Inflammatory macrophage treated with lipopolysaccharide for 4 hours (primary cell): ENCODE measurements at regions not wholly inside any gene's neighbourhood (a gene's known extent, or its start where the extent isn't known, plus 50 kb on each side); places are given as distances from the start of the nearest gene placed in this dataset.
A peak's percentile ranks its signal among the peaks of the same experiment; 100 is the strongest.

Experiments used
- DNase-seq: peaks from one replicate; pipeline ENCODE4 v3.0.0-alpha.2; 2020

DNA sequence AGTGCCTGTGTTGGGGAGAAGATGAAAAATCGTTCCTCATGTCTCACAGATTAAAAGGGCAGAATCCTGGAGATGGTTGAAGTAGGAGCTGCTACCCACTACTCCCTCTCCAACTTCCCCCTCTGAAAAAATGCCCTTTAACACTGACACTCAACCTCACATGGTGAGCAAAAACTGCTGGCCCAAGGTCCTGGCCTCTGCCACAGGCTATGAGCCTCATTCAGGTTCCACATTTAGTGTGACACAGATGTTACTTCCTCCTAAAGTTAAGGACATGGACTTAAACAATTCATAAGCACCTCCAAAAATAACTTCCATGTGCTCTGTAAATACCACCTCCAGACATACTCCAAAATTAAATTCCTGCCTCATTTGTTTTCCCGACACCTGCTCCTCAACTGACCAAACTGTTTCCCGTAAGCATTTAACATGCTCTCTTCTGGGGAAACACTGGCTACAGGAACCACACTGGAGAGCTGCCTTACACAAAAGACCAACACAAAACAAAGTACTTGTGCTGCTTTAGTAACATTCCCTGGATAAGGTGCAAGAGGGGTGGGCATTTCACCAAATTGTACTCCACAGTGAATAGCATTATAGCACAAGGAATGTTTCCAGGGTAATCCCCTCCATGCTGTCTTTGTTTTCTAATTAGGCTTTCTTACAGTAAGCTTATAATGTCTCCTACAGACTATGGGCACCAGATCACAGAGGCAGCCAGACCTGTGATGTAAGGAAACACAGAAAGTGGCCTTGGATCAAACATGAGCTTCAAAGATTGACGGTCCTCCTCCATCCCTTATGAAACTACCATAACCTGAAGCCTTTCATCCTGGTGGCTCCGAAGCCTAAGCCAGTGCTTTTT is 57.0 kb downstream of the PHLDA1 start:
- peak; percentile 89 for DNase-seq

GRCh38 chr12:75971253-75971652 is 60.3 kb downstream of the PHLDA1 start:
- no peak for DNase-seq

GRCh38 chr12:75970310-75970709 is 61.3 kb downstream of the PHLDA1 start:
- DNase-seq, result peak; percentile 36

GRCh38 chr12:75969768-75970167 is 61.8 kb downstream of the PHLDA1 start:
- DNase-seq, result peak; percentile 88

DNA sequence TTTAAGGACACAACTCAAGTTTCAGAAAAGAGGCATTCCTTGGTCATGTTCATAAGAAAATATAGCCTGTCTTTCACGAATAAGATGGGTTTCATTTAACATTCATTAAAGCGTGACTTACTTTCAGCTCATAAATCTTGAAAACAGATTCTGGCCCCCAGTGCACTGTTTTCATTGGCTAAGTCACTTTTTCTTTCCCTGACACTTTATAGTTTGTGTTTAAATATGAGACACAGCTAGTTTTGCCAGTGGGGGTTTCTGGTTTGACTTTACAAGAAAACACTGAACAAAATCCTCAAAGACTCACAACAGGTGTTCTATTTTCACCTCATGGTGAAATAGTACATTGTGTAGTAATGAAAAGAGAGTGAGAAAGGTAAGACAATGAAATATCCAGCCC is 65.9 kb downstream of the PHLDA1 start:
- DNase-seq, result no peak

GRCh38 chr12:75964150-75964549 is 67.4 kb downstream of the PHLDA1 start:
- peak; percentile 91 for DNase-seq

GRCh38 chr12:75961878-75962277 is 69.7 kb downstream of the PHLDA1 start:
- no peak for DNase-seq

- no peak for DNase-seq
These were observed 70.5 kb downstream of the PHLDA1 start for GRCh38 chr12:75960954-75961661.

DNA sequence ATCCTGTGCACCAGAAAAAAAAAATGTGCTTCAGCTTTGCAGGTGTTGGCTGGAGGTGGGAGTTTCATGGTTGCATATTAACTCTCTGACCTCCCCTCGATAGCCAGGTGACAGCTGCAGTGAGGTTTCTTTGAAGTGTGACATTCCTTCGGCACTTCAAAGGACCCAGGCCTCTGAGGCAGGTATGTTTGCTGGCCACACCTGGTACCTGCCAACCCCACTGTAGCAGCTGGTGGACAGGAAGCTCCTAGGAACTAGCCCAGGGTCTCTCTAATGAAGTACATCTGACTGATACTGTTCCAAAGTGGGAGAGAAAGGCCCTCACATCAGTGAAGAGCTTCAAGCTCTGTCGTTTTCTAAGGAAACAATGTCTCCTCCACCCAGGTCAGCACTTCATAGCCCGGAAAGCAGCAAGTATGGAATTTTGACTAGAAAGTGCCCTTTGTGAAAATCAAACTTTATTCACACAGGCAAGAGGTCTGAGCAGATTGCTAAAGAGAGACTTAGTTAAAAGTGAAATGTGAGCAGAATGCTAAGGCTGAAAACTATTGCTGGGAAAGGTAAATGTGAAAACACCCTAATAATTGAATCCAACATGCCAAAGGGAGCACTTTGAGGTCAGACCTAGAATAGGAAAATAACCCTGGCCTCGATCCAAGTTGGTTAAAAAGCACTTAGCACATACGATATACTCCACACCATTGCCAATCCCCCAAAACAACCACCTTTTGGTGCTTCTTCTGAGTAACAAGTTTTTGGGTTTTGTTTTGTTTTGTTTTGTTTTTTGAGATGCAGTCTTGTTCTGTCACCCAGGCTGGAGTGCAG is 71.3 kb downstream of the PHLDA1 start:
- no peak for DNase-seq

DNA sequence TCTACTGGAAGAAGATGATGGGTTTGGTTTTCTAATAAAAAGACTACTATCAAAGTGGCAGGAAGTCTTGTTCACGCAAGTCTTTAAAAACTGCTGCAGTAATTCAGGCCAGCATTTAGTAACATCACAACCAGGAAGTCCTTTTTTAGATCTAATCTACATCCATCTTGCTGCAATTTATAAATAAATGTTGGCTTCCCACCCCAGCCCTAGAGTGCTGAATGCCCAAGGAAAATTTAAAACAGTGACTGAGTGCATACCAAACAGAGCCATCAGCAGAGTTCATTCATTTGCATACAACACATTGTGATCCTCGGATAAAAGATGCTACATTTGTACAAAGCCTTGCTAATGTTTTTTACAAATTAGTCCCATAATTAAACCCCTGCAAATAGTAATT is 72.1 kb downstream of the PHLDA1 start:
- no peak for DNase-seq

GRCh38 chr12:75959060-75959459 is 72.5 kb downstream of the PHLDA1 start:
- no peak for DNase-seq

- DNase-seq, result no peak
These were observed 76.3 kb downstream of the PHLDA1 start for GRCh38 chr12:75955251-75955650.

DNA sequence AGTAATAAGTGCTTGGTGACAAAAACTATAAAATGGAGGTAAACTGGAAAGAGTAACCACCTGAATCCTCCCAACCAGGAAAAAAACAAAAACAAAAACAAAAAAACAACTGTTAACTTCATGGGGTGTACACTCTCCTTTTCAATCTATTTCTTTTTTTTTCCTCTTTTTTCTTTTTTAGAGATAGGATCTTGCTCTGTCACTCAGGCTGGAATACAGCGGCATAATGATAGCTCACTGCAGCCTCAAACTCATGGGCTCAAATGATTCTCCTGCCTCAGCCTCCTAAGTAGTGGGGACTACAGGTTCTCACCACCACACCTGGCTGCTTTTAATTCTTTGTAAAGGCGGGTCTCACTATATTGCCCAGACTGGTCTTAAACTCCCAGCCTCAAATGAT is 76.8 kb downstream of the PHLDA1 start:
- no peak for DNase-seq

DNA sequence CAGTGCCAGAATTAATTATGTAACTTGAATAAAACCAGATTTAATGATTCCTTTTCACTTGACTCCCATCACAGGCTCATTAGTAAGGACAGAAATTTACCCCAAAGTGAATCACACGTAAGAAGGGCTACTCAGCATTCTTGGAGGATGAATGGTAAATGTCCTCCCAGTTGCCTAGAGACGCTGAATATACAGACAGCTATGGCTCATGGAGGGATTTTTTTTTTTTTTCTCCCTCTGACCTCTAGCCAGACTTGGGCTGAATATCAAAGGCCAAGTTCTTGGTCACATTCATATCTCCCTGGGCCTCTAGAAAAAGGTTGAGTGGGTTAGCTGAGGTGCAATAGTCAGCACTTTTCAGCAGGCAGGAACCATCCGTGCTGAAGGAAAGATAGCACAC is 77.5 kb downstream of the PHLDA1 start:
- DNase-seq, result no peak

DNA sequence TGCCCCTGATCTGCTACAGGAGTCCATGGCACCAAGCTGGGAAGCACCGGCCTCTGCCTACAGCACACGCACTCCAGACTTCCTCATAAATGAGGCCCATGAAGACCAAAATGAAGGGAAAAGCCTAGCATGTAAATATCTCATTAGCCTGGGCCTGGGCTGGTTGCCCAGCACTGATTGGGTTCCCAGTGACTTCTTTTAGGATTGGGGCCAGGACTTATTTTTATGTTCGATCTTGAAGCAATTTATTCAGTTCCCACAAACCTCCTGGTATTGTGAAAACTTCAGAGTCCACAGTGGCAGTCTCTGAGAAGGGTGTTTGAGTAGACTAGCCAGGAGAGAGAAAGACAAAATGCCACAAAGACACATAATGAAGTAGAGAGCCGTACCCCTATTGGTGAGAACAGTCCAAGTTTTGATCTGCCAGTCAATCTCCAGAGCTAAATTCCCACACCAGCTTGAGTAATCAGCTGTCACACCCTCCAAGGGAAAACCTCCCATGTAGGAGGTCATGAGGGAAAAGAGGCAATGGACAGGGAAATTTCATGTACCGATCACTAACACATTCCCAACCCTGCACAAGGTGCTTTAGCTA is 78.2 kb downstream of the PHLDA1 start:
- peak; percentile 36 for DNase-seq

GRCh38 chr12:75951399-75952278 is 79.9 kb downstream of the PHLDA1 start:
- DNase-seq, result peak; percentile 81

GRCh38 chr12:75947156-75947723 is 84.3 kb downstream of the PHLDA1 start:
- no peak for DNase-seq

DNA sequence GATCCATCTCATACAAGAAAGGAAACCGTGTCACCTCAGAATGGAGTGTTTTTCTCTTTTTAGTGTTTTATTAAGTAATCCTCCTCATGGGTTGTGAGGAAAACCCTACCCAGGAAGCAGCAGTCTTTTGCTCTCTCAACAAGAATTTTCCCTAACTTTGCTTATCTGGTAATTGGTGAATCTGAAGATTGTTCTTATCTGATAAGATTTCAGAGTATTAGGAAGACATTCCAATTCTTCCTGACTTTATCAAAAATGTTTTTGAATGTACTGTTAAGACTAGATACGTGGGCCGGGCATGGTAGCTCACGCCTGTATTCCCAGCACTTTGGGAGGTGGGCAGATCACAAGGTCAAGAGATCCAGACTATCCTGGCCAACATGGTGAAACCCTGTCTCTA is 86.0 kb downstream of the PHLDA1 start:
- no peak for DNase-seq

DNA sequence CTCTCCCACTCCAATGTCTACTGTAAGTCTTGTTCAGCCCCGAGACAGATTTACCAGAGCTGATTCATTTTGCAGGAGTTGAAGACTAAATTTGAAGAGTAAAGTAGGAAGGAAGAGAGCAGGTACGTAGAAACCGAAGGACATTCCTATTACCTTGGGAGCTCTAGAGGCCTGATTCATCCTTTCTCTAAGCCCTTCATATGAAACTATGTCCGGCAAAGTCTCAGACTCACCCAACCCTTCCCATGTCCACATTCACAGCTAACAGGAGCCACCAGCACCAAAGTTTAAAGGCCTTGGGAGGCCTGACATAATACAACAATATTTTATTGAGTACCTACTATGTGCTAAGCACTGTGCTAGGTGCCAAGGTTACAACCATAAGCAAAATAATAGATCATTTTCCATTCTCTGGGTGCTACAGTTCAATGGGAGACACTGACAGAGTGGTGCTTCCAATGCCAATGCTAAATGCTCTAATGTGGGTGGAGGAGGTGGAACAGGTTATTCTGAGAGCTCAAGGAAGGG is 86.6 kb downstream of the PHLDA1 start:
- DNase-seq, result no peak

GRCh38 chr12:75944097-75944904 is 87.3 kb downstream of the PHLDA1 start:
- peak; percentile 92 for DNase-seq

DNA sequence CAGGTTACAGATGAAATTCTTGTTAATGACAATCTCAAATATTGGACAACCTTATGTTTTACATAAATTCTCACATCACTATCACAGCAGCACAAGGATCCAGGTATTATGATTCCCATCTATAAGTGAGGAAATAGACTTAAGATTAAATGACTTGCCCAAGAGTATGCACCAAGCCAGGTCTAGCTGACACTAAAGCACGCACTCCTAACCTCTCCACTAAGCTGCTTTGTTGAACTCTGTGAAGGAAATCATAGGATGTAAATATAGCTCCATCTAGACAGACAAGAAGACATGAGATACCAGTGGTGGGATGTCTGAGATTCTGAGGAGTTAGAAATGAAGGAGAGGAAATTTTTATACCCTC is 87.9 kb downstream of the PHLDA1 start:
- DNase-seq, result no peak
